ENCODE measurements at regions not wholly inside any gene's neighbourhood (a gene's known extent, or its start where the extent isn't known, plus 50 kb on each side); places are given as distances from the start of the nearest gene placed in this dataset.
"Not testable (repeated sequence)": the region's sequence is repeated elsewhere in the genome, so short reads cannot be mapped to it uniquely, and the experiment has no call there.

DNA sequence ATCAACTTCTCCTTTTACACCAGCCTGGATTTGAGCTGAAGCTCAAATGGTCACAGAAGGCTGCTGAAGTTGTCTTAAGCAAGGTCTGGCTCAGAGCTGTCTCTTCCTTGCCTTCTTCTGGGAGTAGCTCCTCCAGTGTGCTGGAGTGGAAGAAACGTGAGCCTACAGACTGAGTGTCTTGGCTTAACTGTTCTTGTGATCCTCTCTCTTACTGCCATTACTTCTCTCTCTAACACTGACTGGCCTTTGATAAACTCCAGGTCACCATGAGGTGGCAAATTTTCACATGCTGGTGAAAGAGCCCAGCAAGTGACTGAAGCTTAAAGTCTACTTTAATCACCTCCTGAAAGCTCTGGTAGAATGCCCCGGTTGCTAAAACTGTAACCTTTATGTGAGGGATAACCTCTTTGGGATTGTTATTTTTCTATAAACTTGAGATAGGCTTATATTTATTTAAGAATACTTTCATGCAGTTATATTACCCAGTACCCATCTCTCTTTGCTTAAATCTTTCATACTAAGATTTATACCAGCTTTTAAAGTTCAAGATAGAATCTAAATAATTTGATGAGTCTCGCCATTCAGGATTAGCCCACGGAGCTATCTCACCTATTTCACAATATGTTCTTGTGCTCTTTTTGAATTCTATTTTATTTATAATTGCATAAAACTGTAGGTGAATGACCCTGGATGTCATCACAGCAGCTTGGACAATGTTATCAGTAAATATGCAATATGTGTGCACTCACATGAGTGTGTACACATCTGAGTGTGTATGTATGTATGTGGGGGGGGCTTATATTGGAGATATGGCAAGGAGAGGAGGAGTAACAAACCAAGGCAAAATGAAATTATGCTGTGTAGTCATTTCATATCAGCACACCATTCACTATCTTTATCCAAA lies 924.0 kb downstream of the LTN1 start:
- CTCF ChIA-PET = no interaction called here
- POLR2A ChIA-PET = no interaction called here
- DNase-seq (ENCODE audit: extremely low spot score) = no peak
- TF ChIP-seq, protein P1, sequence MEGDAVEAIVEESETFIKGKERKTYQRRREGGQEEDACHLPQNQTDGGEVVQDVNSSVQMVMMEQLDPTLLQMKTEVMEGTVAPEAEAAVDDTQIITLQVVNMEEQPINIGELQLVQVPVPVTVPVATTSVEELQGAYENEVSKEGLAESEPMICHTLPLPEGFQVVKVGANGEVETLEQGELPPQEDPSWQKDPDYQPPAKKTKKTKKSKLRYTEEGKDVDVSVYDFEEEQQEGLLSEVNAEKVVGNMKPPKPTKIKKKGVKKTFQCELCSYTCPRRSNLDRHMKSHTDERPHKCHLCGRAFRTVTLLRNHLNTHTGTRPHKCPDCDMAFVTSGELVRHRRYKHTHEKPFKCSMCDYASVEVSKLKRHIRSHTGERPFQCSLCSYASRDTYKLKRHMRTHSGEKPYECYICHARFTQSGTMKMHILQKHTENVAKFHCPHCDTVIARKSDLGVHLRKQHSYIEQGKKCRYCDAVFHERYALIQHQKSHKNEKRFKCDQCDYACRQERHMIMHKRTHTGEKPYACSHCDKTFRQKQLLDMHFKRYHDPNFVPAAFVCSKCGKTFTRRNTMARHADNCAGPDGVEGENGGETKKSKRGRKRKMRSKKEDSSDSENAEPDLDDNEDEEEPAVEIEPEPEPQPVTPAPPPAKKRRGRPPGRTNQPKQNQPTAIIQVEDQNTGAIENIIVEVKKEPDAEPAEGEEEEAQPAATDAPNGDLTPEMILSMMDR (IDR thresholded peaks at IDR 0.05; ENCODE audit: control extremely low read depth, extremely low read depth, low read depth, missing control alignments) = no peak

DNA sequence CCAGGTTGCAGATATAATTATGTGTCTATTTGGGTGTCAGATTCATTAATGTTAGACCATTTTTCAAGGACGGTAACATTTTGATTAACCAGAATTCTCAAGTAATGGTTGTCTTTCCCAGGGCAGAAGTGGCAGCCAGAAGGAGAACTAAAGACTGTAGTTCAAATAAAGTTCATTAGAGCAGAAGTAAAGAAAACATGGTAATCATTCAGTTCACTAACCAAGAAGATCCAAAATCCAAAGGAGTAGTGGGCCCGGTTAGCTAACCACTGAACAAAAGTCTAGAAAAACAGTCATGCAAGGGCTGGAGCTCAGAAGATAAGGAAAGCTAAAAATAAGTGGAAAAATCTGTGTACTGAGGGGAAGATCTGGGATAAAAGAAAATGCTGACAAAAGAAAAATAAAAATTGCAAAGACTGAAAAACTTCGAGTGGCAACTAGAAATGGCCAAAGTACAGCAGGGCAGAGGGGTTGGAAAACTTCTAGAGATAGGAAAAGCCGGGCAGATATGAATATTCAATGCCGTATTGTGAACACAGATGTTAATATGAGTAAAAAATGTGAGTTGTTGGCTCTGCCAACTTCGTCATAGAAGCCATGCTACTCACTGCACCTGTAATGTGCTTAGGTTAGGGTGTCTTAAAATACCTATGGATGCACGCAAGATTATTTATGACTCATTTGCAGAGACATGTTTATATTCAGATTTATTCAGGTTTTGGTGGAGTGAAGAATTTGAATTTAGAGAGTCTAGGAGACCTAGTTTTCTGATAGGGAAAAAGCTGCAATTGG lies 925.9 kb downstream of the LTN1 start:
- TF ChIP-seq, protein P1 (IDR thresholded peaks at IDR 0.05; ENCODE audit: control extremely low read depth, extremely low read depth, low read depth, missing control alignments) = no peak
- ChIA-PET CTCF (interaction anchor here (0.8 kb wide), 1 partner anchor 21 kb away, joined by 3 read pairs; no protein-coding TSS in a partner anchor), POLR2A (no interaction called here)
- no peak for DNase-seq (ENCODE audit: extremely low spot score)

DNA sequence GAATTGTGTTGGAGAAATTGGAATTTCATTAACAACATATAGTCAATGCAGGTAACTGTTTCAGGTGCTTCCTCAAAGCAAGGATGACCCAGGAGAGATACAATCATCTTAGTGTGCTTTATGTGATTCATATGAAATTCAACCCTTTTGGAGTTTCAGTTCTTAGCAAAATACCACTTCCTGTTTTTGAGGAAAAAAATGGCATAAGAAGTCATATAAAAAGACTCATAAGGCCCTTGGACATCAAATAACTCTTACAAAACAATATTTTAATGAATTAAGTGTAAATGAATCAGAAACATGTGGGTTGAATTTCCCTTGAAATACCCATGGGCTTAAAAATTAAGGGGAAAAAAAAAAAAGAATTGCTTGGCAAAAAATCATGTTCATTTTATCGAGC lies 926.6 kb downstream of the LTN1 start:
- DNase-seq (ENCODE audit: extremely low spot score) = no peak
- TF ChIP-seq, protein P1 (IDR thresholded peaks at IDR 0.05; ENCODE audit: control extremely low read depth, extremely low read depth, low read depth, missing control alignments) = no peak
- CTCF ChIA-PET = no interaction called here
- POLR2A ChIA-PET = no interaction called here

DNA sequence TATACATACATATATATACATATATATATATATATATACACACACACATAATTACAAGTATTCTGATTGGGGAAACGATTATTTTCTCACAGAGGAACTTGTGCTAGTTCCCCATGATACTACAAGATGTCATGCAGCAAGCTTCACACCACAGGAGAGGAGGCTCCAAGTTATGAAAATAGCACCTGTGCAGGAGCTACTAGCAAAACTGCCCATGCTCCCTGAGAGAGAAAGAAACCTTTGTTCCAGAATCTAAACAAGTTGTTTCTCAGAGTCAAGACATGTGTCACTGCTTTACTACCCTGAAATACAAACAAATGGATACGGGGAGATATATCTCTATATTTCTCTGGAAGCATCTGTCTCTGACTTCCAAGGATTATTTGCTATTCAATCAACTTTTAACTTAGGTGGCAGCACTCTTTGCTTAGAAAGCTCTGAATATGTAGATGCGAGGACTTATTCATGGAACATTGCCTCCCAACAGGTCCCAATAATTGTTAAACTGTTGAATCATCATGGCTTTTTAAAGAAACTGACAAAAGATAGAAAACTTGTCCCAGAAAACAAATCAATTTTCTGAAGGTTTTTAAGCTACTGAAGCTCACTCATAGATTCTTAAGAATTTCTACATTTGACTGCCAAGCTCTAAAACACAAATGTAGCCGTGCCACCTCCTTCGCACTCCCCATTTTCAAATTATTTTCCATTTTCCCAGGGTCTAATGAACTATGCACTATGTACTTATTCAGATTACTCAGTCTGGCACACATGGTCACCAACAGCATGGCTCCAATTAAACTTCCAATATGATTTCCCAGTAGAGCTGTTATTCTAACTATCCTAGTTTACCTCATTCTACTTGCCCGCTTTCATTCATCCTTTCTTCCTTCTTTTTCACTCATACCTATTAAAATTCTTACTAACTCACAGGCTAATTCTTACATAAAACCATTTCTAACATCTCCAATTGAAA lies 929.1 kb downstream of the LTN1 start:
- no peak for DNase-seq (ENCODE audit: extremely low spot score)
- CTCF ChIA-PET = interaction anchor here (1.5 kb wide), 1 partner anchor 15 kb away, joined by 5 read pairs; no protein-coding TSS in a partner anchor
- TF ChIP-seq, protein P1 (IDR thresholded peaks at IDR 0.05; ENCODE audit: control extremely low read depth, extremely low read depth, low read depth, missing control alignments) = no peak
- POLR2A ChIA-PET = no interaction called here

DNA sequence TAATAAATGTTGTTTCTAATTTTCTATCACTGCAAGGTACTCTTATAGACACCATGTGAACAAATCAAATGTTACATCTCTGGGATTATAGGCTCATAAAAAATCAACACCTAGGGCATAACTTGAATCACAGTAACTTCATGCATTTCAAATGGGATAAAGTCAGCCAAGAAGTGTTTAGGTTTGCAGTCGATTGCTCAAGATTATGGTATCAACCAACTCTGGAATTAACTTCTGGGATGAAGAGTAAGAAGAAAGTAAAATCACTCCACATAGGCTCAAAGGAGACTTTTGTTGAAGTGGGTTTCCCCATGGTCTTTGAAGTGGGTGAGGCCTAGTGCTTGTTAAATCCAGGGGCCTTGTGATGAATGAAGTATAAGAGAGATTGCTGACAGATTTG lies 939.7 kb downstream of the LTN1 start:
- DNase-seq (ENCODE audit: extremely low spot score); POLR2A ChIA-PET; CTCF ChIA-PET: not testable (repeated sequence)

DNA sequence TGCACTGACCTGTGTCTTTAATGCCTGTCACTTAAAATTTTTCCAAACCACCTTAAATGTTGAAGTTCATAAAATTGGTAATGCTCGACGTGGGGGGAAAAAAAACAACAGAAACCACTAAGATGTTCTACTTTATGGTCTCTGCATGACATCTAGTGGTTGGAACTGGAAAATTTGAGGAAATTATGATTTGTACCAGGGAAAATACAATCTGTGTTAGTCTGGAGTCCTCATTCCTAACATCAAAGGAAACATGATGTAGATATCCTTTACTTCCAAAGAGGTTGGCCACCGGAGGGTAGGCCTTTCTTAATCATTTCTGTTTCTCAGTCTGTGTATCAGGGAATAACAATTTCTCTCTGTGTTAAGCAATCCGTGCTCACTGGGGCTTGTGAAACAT lies 941.0 kb downstream of the LTN1 start:
- CTCF ChIA-PET, POLR2A ChIA-PET: not testable (repeated sequence)

DNA sequence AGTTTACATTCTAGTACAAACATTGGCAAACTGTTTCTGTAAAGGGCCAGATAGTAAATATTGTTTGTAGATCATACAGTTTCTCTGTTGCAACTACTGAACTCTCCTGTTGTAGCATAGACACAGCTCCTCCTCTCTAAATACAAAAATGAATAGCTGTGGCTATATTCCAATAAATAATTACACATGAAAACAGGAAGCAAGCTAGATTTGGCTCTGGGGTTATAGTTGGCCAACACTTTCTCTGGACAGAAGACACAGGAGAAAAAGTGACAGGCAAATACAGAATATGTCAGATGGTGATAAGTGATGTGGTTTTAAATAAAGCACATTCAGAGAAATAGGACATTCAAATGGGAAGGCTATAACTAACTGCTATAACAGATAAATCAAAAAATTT lies 957.0 kb downstream of the LTN1 start:
- POLR2A ChIA-PET = not testable (repeated sequence)

More for the DNA sequence above, 941.0 kb downstream of the LTN1 start:
- not testable (repeated sequence) for DNase-seq (ENCODE audit: extremely low spot score)

DNA sequence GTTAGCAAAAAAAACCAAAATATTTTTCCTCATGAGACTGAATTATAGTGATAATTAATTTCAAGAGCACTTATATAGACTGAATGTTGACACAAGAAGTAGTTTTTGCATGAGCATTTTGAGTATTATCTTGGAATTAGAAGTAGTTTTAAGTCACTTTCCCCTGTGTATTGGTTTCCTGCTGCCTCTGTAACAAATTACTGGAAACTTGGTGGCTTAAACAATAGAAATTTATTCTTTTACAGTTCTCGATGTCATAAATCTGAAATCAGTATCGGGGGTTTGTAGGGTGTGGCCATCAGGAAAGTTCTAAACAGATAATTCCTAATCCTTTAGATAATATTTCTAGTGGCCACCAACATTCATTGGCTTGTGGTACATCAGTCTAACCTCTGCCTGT lies 957.8 kb downstream of the LTN1 start:
- POLR2A ChIA-PET; CTCF ChIA-PET; DNase-seq (ENCODE audit: extremely low spot score): not testable (repeated sequence)

More for the DNA sequence above, 957.0 kb downstream of the LTN1 start:
- CTCF ChIA-PET; DNase-seq (ENCODE audit: extremely low spot score): not testable (repeated sequence)

DNA sequence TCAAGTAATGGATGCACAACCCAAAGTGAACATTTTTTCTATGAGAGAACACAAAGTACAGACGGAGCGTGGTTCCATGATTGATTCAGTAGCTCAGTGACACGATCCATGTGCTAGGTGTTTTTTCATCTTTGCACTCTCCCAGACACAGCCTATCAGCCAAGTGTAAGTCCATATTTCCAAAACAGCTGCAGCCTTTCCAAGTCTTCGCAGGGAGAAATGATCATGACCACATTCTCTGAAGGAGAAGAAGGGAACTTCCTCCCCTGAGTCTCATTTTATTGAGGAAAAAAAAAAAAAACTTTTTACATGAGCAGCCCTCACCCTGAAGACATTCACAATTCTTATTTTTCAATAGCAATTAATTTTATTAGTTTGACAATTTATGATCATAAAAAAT lies 958.3 kb downstream of the LTN1 start:
- DNase-seq (ENCODE audit: extremely low spot score); CTCF ChIA-PET; POLR2A ChIA-PET: not testable (repeated sequence)

DNA sequence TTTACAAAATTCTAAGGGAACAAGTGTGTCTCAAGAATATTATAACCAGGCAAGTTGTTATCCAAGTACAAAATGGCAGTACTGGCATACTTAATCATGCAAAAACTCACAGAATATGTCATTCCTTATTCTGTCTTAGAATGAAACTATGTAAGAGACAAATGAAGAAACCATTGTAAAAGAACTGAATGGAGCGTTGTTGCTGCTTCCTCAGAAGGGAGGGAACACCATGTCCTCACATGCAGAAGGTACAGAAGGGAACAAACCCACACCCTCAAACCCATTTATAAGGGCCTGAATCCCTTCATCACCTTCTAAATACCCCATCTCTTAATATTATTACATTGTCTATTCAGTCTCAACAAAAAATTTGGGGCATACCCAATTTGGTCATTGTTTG lies 960.0 kb downstream of the LTN1 start:
- CTCF ChIA-PET; DNase-seq (ENCODE audit: extremely low spot score); POLR2A ChIA-PET: not testable (repeated sequence)

DNA sequence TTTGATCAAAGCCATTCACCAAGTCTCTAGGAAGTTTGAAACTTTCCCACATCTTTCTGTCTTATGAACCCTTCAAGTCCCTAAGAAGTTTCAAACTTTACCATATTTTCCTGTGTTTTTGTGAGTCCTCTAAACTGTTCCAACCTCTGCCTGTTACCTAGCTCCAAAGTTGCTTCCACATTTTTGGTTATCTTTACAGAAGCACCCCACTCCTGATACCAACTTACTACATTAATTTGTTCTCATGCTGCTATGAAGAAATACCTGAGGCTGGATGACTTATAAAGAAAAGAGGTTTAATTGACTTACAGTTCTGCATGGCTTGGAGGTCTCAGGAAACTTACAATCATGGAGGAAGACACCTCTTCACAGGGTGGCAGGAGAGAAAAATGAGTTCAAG lies 961.6 kb downstream of the LTN1 start:
- POLR2A ChIA-PET; DNase-seq (ENCODE audit: extremely low spot score); CTCF ChIA-PET: not testable (repeated sequence)
